ENCODE measurements at regions not wholly inside any gene's neighbourhood (a gene's known extent, or its start where the extent isn't known, plus 50 kb on each side); places are given as distances from the start of the nearest gene placed in this dataset.

- no peak for TF ChIP-seq CTCF (IDR thresholded peaks at IDR 0.05; ENCODE audit: low read depth, low read length)
- Histone ChIP-seq H3K4me3 (ENCODE audit: low read depth, low read length) (no peak overlapping the region), H3K27me3 (ENCODE audit: control insufficient read depth, insufficient read depth, low read length) (no peaks in the 10 kb centered on the region), H3K9me3 (ENCODE audit: control insufficient read depth, insufficient read depth, low read length) (0 out of 2 replicates have a peak, but pooled peaks cover 3% of the 10 kb centered on the region), H3K27ac (ENCODE audit: low read depth, low read length) (no peak overlapping the region)
- POLR2A ChIA-PET = no interaction called here
- CTCF ChIA-PET = no interaction called here
- no peak for DNase-seq (ENCODE audit: low read depth, low spot score)
Measured at GRCh38 chr5:24916863-24917262, 272.1 kb upstream of the CDH10 start.

DNA sequence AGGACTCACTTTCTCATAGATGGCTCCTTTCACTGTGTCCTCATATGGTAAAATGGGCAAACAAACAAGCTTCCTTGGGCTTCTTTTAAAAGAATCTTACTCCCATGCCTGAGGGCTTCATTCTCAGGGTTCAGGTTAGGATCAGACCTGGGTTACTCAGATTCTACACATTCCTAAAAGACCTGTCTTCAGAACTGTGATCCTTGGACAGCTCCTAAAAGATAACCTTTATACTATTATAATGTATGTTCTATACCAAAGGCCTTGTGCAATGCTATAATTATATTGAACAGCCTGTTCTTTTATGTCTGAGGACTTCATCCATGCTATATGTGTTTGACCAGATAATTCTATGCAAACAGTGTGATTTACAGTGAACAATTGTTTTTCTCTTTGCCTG is 264.4 kb upstream of the CDH10 start:
- Histone ChIP-seq H3K27me3 (ENCODE audit: control insufficient read depth, insufficient read depth, low read length) (no peaks in the 10 kb centered on the region), H3K27ac (ENCODE audit: low read depth, low read length) (no peak overlapping the region), H3K9me3 (ENCODE audit: control insufficient read depth, insufficient read depth, low read length) (peaks cover 2% of the 10 kb centered on the region; the same call in 1 of the 2 replicates), H3K4me3 (ENCODE audit: low read depth, low read length) (no peak overlapping the region)
- no peak for DNase-seq (ENCODE audit: low read depth, low spot score)
- ChIA-PET POLR2A (no interaction called here), CTCF (no interaction called here)
- no peak for TF ChIP-seq CTCF (IDR thresholded peaks at IDR 0.05; ENCODE audit: low read depth, low read length)

GRCh38 chr5:24906689-24907088 is 261.9 kb upstream of the CDH10 start:
- no peaks in the 10 kb centered on the region for H3K27me3 ChIP-seq (ENCODE audit: control insufficient read depth, insufficient read depth, low read length)
- TF ChIP-seq CTCF (IDR thresholded peaks at IDR 0.05; ENCODE audit: low read depth, low read length) = no peak
- peaks cover 2% of the 10 kb centered on the region; the same call in 1 of the 2 replicates for H3K9me3 ChIP-seq (ENCODE audit: control insufficient read depth, insufficient read depth, low read length)
- ChIA-PET POLR2A (no interaction called here), CTCF (no interaction called here)
- DNase-seq (ENCODE audit: low read depth, low spot score) = no peak
- H3K27ac ChIP-seq (ENCODE audit: low read depth, low read length) = no peak overlapping the region
- H3K4me3 ChIP-seq (ENCODE audit: low read depth, low read length) = no peak overlapping the region

GRCh38 chr5:24904981-24905517 is 260.3 kb upstream of the CDH10 start:
- TF ChIP-seq CTCF (IDR thresholded peaks at IDR 0.05; ENCODE audit: low read depth, low read length) = no peak
- ChIA-PET CTCF (no interaction called here), POLR2A (no interaction called here)
- Histone ChIP-seq H3K4me3 (ENCODE audit: low read depth, low read length) (no peak overlapping the region), H3K27me3 (ENCODE audit: control insufficient read depth, insufficient read depth, low read length) (no peaks in the 10 kb centered on the region), H3K27ac (ENCODE audit: low read depth, low read length) (no peak overlapping the region), H3K9me3 (ENCODE audit: control insufficient read depth, insufficient read depth, low read length) (no peaks in the 10 kb centered on the region)
- no peak for DNase-seq (ENCODE audit: low read depth, low spot score)

DNA sequence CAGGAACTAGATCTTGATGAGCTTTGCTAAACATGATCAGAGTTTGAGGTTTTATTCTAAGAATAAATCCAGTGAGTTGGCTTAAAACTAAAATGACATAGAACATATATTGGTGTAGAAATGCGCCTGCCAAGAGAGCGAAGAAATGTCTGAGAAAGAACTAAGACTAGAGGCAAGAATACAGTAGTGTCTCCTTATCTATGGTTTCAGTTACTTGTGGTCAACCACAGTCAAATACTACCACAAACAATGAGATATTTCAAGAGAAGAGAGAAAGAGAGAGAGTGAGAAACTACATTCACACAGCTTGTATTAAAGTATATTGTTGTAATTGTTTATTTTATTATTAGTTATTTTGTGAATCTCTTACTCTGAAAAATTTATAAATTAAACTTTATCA is 254.4 kb upstream of the CDH10 start:
- POLR2A ChIA-PET = no interaction called here
- no peak for DNase-seq (ENCODE audit: low read depth, low spot score)
- no peaks in the 10 kb centered on the region for H3K27me3 ChIP-seq (ENCODE audit: control insufficient read depth, insufficient read depth, low read length)
- TF ChIP-seq CTCF (IDR thresholded peaks at IDR 0.05; ENCODE audit: low read depth, low read length) = no peak
- H3K27ac ChIP-seq (ENCODE audit: low read depth, low read length) = no peak overlapping the region
- H3K9me3 ChIP-seq (ENCODE audit: control insufficient read depth, insufficient read depth, low read length) = no peaks in the 10 kb centered on the region
- CTCF ChIA-PET = no interaction called here
- no peak overlapping the region for H3K4me3 ChIP-seq (ENCODE audit: low read depth, low read length)

Data from AG04450 (cell line).